SK-N-SH treated with all-trans-retinoic acid at 6 μM for 48 hours (cell line): ENCODE measurements at regions not wholly inside any gene's neighbourhood (a gene's known extent, or its start where the extent isn't known, plus 50 kb on each side); places are given as distances from the start of the nearest gene placed in this dataset.

Source experiments
- ARNTL ChIP-seq: fragments of 450-650 bp; formaldehyde crosslinking; IDR thresholded peaks from 2 replicates; pipeline ENCODE4 v1.5.0; 2020; ENCODE audit warnings: low read depth, mild to moderate bottlenecking, moderate library complexity, borderline replicate concordance
- ESRRG ChIP-seq: fragments of 250-450 bp; sonication (Bioruptor Pico); IDR thresholded peaks from 2 replicates; pipeline ENCODE4 v1.6.1; 2021; ENCODE audit warnings: mild to moderate bottlenecking
- ISL1 ChIP-seq: fragments of 250-450 bp; sonication (Bioruptor Pico); IDR thresholded peaks from 2 replicates; pipeline ENCODE4 v2.1.2; 2022; ENCODE audit warnings: mild to moderate bottlenecking, moderate library complexity
- RARB ChIP-seq: fragments of 250-450 bp; sonication (Bioruptor Pico); IDR thresholded peaks from 2 replicates; pipeline ENCODE4 v1.8.0; 2021; ENCODE audit warnings: mild to moderate bottlenecking, moderate library complexity
- ZFP30 ChIP-seq: fragments of 450-650 bp; formaldehyde crosslinking; IDR thresholded peaks from 2 replicates; pipeline ENCODE4 v1.5.0; 2022; ENCODE audit warnings: mild to moderate bottlenecking, moderate library complexity
- ZNF70 ChIP-seq: fragments of 450-650 bp; formaldehyde crosslinking; IDR thresholded peaks from 2 replicates; pipeline ENCODE4 v1.5.0; 2020; ENCODE audit warnings: mild to moderate bottlenecking, moderate library complexity
- ZNF8 ChIP-seq: fragments of 450-650 bp; formaldehyde crosslinking; IDR thresholded peaks from 2 replicates; pipeline ENCODE4 v1.5.0; 2020; ENCODE audit warnings: mild to moderate bottlenecking, moderate library complexity
- TF ChIP-seq, protein P1 (sequence below): fragments of 250-450 bp; sonication (Bioruptor Pico); IDR thresholded peaks from 2 replicates; pipeline ENCODE4 v1.8.0; 2020; ENCODE audit warnings: mild to moderate bottlenecking, moderate library complexity, borderline replicate concordance
- TF ChIP-seq, protein P2 (sequence below): fragments of 250-450 bp; sonication (Bioruptor Pico); IDR thresholded peaks from 2 replicates; pipeline ENCODE4 v1.8.0; 2021; ENCODE audit warnings: low read depth, mild to moderate bottlenecking, moderate library complexity, borderline replicate concordance
- TF ChIP-seq, protein P3 (sequence below): fragments of 250-450 bp; sonication (Bioruptor Pico); IDR thresholded peaks from 2 replicates; pipeline ENCODE4 v1.5.1; 2021; ENCODE audit warnings: mild to moderate bottlenecking, moderate library complexity
- TF ChIP-seq, protein P4 (sequence below): fragments of 250-450 bp; sonication (Bioruptor Pico); IDR thresholded peaks from 2 replicates; pipeline ENCODE4 v1.5.1; 2020; ENCODE audit warnings: low read depth, mild to moderate bottlenecking, moderate library complexity

DNA sequence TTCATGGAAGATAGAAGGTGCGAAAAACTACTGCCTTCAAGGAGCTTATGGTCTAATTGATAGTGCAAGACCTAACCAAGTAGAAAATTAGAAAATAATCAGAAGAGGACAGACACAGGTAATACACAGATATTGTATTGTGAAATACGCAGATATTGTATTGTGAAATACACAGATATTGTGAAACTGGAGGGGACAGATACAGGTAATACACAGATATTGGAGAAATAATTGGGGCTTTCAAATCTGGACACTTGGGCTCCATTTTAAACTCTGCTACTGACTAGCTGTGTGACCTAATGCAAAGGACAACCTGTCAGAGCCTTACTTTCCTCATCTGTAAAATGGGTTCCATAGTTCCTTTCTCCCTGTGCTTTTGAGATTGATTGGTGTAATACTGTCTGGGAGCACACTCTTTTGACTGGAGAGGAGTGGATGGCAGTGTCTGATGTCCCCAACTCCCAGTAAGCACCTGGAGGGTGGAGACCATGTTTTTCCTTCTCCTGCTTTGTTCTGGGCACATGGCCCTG is 272.8 kb downstream of the TLE3 start:
- TF ChIP-seq, protein P1, sequence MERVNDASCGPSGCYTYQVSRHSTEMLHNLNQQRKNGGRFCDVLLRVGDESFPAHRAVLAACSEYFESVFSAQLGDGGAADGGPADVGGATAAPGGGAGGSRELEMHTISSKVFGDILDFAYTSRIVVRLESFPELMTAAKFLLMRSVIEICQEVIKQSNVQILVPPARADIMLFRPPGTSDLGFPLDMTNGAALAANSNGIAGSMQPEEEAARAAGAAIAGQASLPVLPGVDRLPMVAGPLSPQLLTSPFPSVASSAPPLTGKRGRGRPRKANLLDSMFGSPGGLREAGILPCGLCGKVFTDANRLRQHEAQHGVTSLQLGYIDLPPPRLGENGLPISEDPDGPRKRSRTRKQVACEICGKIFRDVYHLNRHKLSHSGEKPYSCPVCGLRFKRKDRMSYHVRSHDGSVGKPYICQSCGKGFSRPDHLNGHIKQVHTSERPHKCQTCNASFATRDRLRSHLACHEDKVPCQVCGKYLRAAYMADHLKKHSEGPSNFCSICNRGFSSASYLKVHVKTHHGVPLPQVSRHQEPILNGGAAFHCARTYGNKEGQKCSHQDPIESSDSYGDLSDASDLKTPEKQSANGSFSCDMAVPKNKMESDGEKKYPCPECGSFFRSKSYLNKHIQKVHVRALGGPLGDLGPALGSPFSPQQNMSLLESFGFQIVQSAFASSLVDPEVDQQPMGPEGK (CRISPR knock-in tag), result no peak
- no peak for TF ChIP-seq ISL1 (CRISPR knock-in tag)
- no peak for TF ChIP-seq ZNF70 (CRISPR knock-in tag)
- no peak for TF ChIP-seq ZNF8 (CRISPR knock-in tag)
- TF ChIP-seq, protein P2, sequence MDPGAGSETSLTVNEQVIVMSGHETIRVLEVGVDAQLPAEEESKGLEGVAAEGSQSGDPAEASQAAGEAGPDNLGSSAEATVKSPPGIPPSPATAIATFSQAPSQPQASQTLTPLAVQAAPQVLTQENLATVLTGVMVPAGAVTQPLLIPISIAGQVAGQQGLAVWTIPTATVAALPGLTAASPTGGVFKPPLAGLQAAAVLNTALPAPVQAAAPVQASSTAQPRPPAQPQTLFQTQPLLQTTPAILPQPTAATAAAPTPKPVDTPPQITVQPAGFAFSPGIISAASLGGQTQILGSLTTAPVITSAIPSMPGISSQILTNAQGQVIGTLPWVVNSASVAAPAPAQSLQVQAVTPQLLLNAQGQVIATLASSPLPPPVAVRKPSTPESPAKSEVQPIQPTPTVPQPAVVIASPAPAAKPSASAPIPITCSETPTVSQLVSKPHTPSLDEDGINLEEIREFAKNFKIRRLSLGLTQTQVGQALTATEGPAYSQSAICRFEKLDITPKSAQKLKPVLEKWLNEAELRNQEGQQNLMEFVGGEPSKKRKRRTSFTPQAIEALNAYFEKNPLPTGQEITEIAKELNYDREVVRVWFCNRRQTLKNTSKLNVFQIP (CRISPR knock-in tag), result no peak
- TF ChIP-seq ARNTL (CRISPR knock-in tag), result no peak
- TF ChIP-seq, protein P3, sequence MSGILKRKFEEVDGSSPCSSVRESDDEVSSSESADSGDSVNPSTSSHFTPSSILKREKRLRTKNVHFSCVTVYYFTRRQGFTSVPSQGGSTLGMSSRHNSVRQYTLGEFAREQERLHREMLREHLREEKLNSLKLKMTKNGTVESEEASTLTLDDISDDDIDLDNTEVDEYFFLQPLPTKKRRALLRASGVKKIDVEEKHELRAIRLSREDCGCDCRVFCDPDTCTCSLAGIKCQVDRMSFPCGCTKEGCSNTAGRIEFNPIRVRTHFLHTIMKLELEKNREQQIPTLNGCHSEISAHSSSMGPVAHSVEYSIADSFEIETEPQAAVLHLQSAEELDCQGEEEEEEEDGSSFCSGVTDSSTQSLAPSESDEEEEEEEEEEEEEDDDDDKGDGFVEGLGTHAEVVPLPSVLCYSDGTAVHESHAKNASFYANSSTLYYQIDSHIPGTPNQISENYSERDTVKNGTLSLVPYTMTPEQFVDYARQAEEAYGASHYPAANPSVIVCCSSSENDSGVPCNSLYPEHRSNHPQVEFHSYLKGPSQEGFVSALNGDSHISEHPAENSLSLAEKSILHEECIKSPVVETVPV (CRISPR knock-in tag), result no peak
- TF ChIP-seq, protein P4, sequence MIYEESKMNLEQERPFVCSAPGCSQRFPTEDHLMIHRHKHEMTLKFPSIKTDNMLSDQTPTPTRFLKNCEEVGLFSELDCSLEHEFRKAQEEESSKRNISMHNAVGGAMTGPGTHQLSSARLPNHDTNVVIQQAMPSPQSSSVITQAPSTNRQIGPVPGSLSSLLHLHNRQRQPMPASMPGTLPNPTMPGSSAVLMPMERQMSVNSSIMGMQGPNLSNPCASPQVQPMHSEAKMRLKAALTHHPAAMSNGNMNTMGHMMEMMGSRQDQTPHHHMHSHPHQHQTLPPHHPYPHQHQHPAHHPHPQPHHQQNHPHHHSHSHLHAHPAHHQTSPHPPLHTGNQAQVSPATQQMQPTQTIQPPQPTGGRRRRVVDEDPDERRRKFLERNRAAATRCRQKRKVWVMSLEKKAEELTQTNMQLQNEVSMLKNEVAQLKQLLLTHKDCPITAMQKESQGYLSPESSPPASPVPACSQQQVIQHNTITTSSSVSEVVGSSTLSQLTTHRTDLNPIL, result no peak
- TF ChIP-seq ESRRG (CRISPR knock-in tag), result no peak
- TF ChIP-seq ZFP30, result no peak
- no peak for TF ChIP-seq RARB (CRISPR knock-in tag)
